H1 (cell line): ENCODE measurements at regions not wholly inside any gene's neighbourhood (a gene's known extent, or its start where the extent isn't known, plus 50 kb on each side); places are given as distances from the start of the nearest gene placed in this dataset.

Experiments used
- CTCF ChIA-PET: fragments of 300-600 bp; sonication (Branson Sonifier 250); formaldehyde crosslinking; loops from one replicate; lab custom pipeline; 2021; ENCODE audit not compliant: partially characterized antibody; lab: Charles Lee
- POLR2A ChIA-PET: fragments of 300-600 bp; sonication (Branson Sonifier 250); formaldehyde crosslinking; loops from one replicate; lab custom pipeline; 2021; ENCODE audit warnings: inconsistent platforms; ENCODE audit not compliant: partially characterized antibody; lab: Charles Lee
- DNase-seq, 2 experiments: peaks; one replicate each; pipeline versions ENCODE4 v3.0.0 to v3.0.0-alpha.2; 2010 to 2022; ENCODE audit warnings: low spot score in 2 of 2, low read depth in 1 of 2, mixed read lengths in 1 of 2
- FAIRE-seq: peaks from 2 replicates; lab custom pipeline; 2011; peaks lifted over from hg19 to GRCh38; lab: Jason Lieb, UNC
- H2AFZ ChIP-seq: 2 replicates; pipeline ENCODE4 v1.8.1; 2012; ENCODE audit warnings: low read length, inconsistent platforms
- H2AK5ac ChIP-seq: 2 replicates; pipeline ENCODE4 v1.6.1; 2013; ENCODE audit warnings: low read depth, low read length
- H2BK120ac ChIP-seq: replicated peaks from 2 replicates; pipeline ENCODE3; 2013; ENCODE audit warnings: low read depth, low read length, inconsistent platforms
- H2BK12ac ChIP-seq: 2 replicates; pipeline ENCODE4 v1.6.1; 2013; ENCODE audit warnings: low read depth, low read length
- H2BK15ac ChIP-seq: 2 replicates; pipeline ENCODE4 v1.6.1; 2013; ENCODE audit warnings: low read length
- H2BK20ac ChIP-seq: 2 replicates; pipeline ENCODE4 v1.6.1; 2013; ENCODE audit warnings: low read length
- H2BK5ac ChIP-seq: 2 replicates; pipeline ENCODE4 v1.6.1; 2013; ENCODE audit warnings: low read depth, low read length
- H3K14ac ChIP-seq: 2 replicates; pipeline ENCODE4 v1.6.1; 2013; ENCODE audit warnings: inconsistent platforms; ENCODE audit not compliant: insufficient read length
- H3K18ac ChIP-seq: 2 replicates; pipeline ENCODE4 v1.6.1; 2013; ENCODE audit warnings: low read length; ENCODE audit errors: extremely low read depth
- H3K23ac ChIP-seq: 2 replicates; pipeline ENCODE4 v1.6.1; 2013; ENCODE audit warnings: inconsistent platforms; ENCODE audit not compliant: insufficient read length
- H3K23me2 ChIP-seq: 2 replicates; pipeline ENCODE4 v1.6.1; 2013; ENCODE audit warnings: low read depth, low read length
- H3K27ac ChIP-seq: 2 replicates; pipeline ENCODE4 v1.6.1; 2011; ENCODE audit warnings: low read depth, low read length, inconsistent platforms
- H3K27me3 ChIP-seq, 4 experiments: replicated peaks in 1 of 4; 1 replicate in 1 of 4; 2 replicates in 3 of 4; pipeline versions ENCODE4 v1.6.1 to v1.8.1; 2011 to 2013; ENCODE audit warnings: low read length in 3 of 4, mild to moderate bottlenecking in 3 of 4, inconsistent platforms in 2 of 4, mixed read lengths in 2 of 4, moderate library complexity in 1 of 4; ENCODE audit not compliant: control insufficient read depth in 3 of 4, insufficient read depth in 3 of 4; ENCODE audit errors: extremely low read depth in 1 of 4
- H3K36me3 ChIP-seq, 4 experiments: 2 replicates each; pipeline versions ENCODE4 v1.6.1 to v1.8.1; 2011 to 2013; ENCODE audit warnings: mild to moderate bottlenecking in 4 of 4, low read length in 3 of 4, moderate library complexity in 2 of 4, control low read depth in 1 of 4, inconsistent platforms in 1 of 4; ENCODE audit not compliant: insufficient read depth in 4 of 4, control insufficient read depth in 2 of 4
- H3K4ac ChIP-seq: replicated peaks from 2 replicates; pipeline ENCODE3; 2013; ENCODE audit warnings: low read length, low read depth, mixed read lengths, inconsistent platforms; ENCODE audit not compliant: insufficient read length
- H3K4me1 ChIP-seq, 4 experiments: replicated peaks in 1 of 4; 1 replicate in 1 of 4; 2 replicates in 3 of 4; pipeline versions ENCODE4 v1.6.1 to v1.8.1; 2011 to 2013; ENCODE audit warnings: low read length in 3 of 4, inconsistent platforms in 2 of 4, mixed read lengths in 1 of 4; ENCODE audit not compliant: insufficient read depth in 4 of 4, control insufficient read depth in 3 of 4
- H3K4me2 ChIP-seq, 2 experiments: 2 replicates each; pipeline versions ENCODE4 v1.6.1 to v1.8.1; 2011 to 2013; ENCODE audit warnings: low read depth in 2 of 2, low read length in 2 of 2, control low read depth in 1 of 2, inconsistent platforms in 1 of 2, mild to moderate bottlenecking in 1 of 2; ENCODE audit not compliant: insufficient read depth in 1 of 2
- H3K4me3 ChIP-seq, 4 experiments: fragments of 200-600, 300-600 bp in 1 of 4; sonication (generic), shearing (Covaris generic), sonication (Bioruptor Twin) in 1 of 4; 2 replicates each; pipeline versions ENCODE4 v1.5.1 to v1.8.1; 2011 to 2016; ENCODE audit warnings: low read length in 4 of 4, low read depth in 3 of 4, control low read depth in 2 of 4, inconsistent platforms in 2 of 4, mild to moderate bottlenecking in 2 of 4, mixed read lengths in 1 of 4, moderate library complexity in 1 of 4; ENCODE audit not compliant: insufficient read depth in 2 of 4; ENCODE audit errors: extremely low read depth in 1 of 4
- H3K56ac ChIP-seq: replicated peaks from 2 replicates; pipeline ENCODE3; 2013; ENCODE audit warnings: low read depth, mild to moderate bottlenecking, mixed read lengths, low read length, inconsistent platforms; ENCODE audit not compliant: insufficient read length
- H3K79me1 ChIP-seq: 2 replicates; pipeline ENCODE4 v1.6.1; 2013; ENCODE audit warnings: low read depth, low read length, control low read depth
- H3K79me2 ChIP-seq, 2 experiments: 2 replicates each; pipeline versions ENCODE4 v1.6.1 to v1.8.1; 2012 to 2013; ENCODE audit warnings: low read length in 2 of 2, mild to moderate bottlenecking in 2 of 2, inconsistent platforms in 1 of 2; ENCODE audit not compliant: insufficient read depth in 2 of 2, control insufficient read depth in 1 of 2
- H3K9ac ChIP-seq, 4 experiments: replicated peaks in 1 of 4; 1 replicate in 1 of 4; 2 replicates in 3 of 4; pipeline versions ENCODE4 v1.6.1 to v1.8.1; 2011 to 2013; ENCODE audit warnings: low read depth in 3 of 4, low read length in 3 of 4, control low read depth in 2 of 4, mild to moderate bottlenecking in 2 of 4, moderate library complexity in 2 of 4, inconsistent platforms in 1 of 4; ENCODE audit errors: extremely low read depth in 1 of 4
- H3K9me3 ChIP-seq, 2 experiments: 2 replicates each; pipeline versions ENCODE4 v1.6.1 to v1.8.1; 2012 to 2013; ENCODE audit warnings: mild to moderate bottlenecking in 2 of 2, moderate library complexity in 2 of 2, control low read depth in 1 of 2, inconsistent platforms in 1 of 2, low read depth in 1 of 2, low read length in 1 of 2, mixed read lengths in 1 of 2; ENCODE audit not compliant: insufficient read depth in 2 of 2
- H4K20me1 ChIP-seq, 2 experiments: replicated peaks in 1 of 2; 2 replicates each; pipeline versions ENCODE3 to v1.8.1; 2011 to 2013; ENCODE audit warnings: inconsistent platforms in 2 of 2, low read length in 2 of 2, mild to moderate bottlenecking in 1 of 2; ENCODE audit not compliant: insufficient read depth in 2 of 2, control insufficient read depth in 1 of 2
- H4K5ac ChIP-seq: 2 replicates; pipeline ENCODE4 v1.6.1; 2013; ENCODE audit warnings: low read length, low read depth, mixed read lengths, inconsistent platforms; ENCODE audit not compliant: insufficient read length
- H4K8ac ChIP-seq: 2 replicates; pipeline ENCODE4 v1.8.0; 2013; ENCODE audit warnings: mild to moderate bottlenecking, moderate library complexity, low read length, inconsistent platforms; ENCODE audit not compliant: insufficient read depth; ENCODE audit errors: extremely low read depth
- H4K91ac ChIP-seq: replicated peaks from 2 replicates; pipeline ENCODE3; 2013; ENCODE audit warnings: low read length, mixed read lengths, inconsistent platforms; ENCODE audit not compliant: insufficient read length
- GABPA ChIP-seq: IDR thresholded peaks from 2 replicates; pipeline ENCODE4 v1.6.1; 2011; ENCODE audit warnings: mild to moderate bottlenecking, low read length, moderate library complexity, borderline replicate concordance; ENCODE audit not compliant: insufficient read depth
- NRF1 ChIP-seq: IDR thresholded peaks from 2 replicates; pipeline ENCODE4 v1.6.1; 2011; ENCODE audit warnings: mild to moderate bottlenecking, low read depth, low read length, improper control_type of control experiment
- SIN3A ChIP-seq, 2 experiments: IDR thresholded peaks in 1 of 2; conservative IDR thresholded peaks in 1 of 2; 2 replicates each; pipeline ENCODE4 v1.6.1; 2011 to 2012; ENCODE audit warnings: low read length in 2 of 2, improper control_type of control experiment in 1 of 2, low read depth in 1 of 2, mild to moderate bottlenecking in 1 of 2
- ZNF274 ChIP-seq: IDR thresholded peaks from 2 replicates; pipeline ENCODE4 v1.7.0; 2012; ENCODE audit warnings: low read length, borderline replicate concordance; ENCODE audit errors: extremely low read depth
- WGBS, 2 experiments: shearing (Covaris generic) in 1 of 2; methylation state at CpG; one replicate each; pipeline versions ENCODE4 v1.1.6 to v1.1.7; 2013 to 2015; ENCODE audit warnings: low lambda C conversion rate in 2 of 2, mixed read lengths in 2 of 2, inconsistent platforms in 1 of 2, low coverage in 1 of 2, missing lambda C conversion rate in 1 of 2; ENCODE audit not compliant: insufficient replicate concordance in 2 of 2, insufficient coverage in 1 of 2, insufficient read length in 1 of 2; ENCODE audit errors: extremely low coverage in 1 of 2, missing lambda C conversion rate in 1 of 2; 5-methylcytosine and 5-hydroxymethylcytosine counted together
- TF ChIP-seq, protein P1 (sequence below), 3 experiments: IDR thresholded peaks; 1 replicate in 2 of 3; 2 replicates in 1 of 3; pipeline versions ENCODE4 v1.5.1 to v1.6.1; 2011; ENCODE audit warnings: low read length in 3 of 3, mild to moderate bottlenecking in 3 of 3, inconsistent platforms in 2 of 3, low read depth in 1 of 3, moderate library complexity in 1 of 3; ENCODE audit not compliant: insufficient read depth in 1 of 3; ENCODE audit errors: control extremely low read depth in 1 of 3

DNA sequence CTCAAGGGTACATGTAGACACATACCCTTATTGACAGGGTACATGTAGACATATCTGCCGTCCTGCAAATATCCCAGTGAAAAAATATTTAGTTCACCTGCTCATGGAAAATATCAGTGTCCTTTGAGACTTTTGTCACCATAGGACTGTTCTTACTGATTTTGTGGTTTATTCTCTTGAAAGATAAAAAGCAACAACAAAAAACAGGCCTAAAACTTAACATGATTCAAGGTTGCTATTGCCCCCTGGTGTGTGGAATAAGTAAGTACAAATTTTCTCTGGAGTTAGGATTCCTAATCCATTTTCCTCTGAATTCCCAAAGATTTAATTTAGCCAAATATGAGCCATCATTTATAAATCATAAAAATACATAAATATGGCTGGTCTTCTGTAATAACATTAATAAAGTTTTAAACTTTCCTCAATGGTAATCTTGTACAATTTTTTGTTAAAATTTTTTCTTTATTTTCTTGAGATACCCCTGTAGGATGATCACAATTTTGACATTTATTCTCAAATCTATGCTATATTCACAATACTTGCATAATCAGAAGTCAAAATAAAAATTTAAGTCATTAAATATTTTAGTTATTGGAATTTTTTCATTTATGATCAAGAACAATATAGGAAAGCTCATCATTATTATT lies 741.4 kb upstream of the POT1 start:
- Histone ChIP-seq H3K27ac (no peak overlapping the region), H3K56ac (no peak overlapping the region), H3K36me3 (no peaks in the 10 kb centered on the region), H3K18ac (no peak overlapping the region), H2BK12ac (no peak overlapping the region), H2BK5ac (no peak overlapping the region), H3K23me2 (no peaks in the 10 kb centered on the region), H2AFZ (no peak overlapping the region), H4K5ac (no peak overlapping the region), H3K4me2 (no peak overlapping the region), H4K20me1 (no peaks in the 10 kb centered on the region), H2BK15ac (no peak overlapping the region), H3K4ac (no peak overlapping the region), H3K9me3 (no peaks in the 10 kb centered on the region), H3K4me1 (no peaks in the 10 kb centered on the region), H3K79me1 (no peaks in the 10 kb centered on the region), H3K27me3 (no peaks in the 10 kb centered on the region), H3K23ac (no peak overlapping the region), H3K79me2 (no peaks in the 10 kb centered on the region), H3K14ac (no peak overlapping the region), H2BK20ac (no peak overlapping the region), H3K9ac (no peak overlapping the region), H2AK5ac (no peak overlapping the region), H4K91ac (no peak overlapping the region), H2BK120ac (no peak overlapping the region), H3K4me3 (no peak overlapping the region), H4K8ac (no peak overlapping the region)
- WGBS, 2 experiments = 85% methylated on average over 1 of the region's 1 CpG; no CpG with 5 or more reads in 1 of the 2 experiments
- ChIA-PET POLR2A (no interaction called here), CTCF (interaction anchor here (0.8 to 1.0 kb wide), 2 partner anchors 23 to 99 kb away, joined by 4 to 5 read pairs; no protein-coding TSS in a partner anchor)
- FAIRE-seq = peak; percentile 79
- DNase-seq = no peak
- TF ChIP-seq SIN3A (conservative IDR thresholded peaks at IDR 0.05 in 1 of 2, IDR thresholded peaks at IDR 0.05 in 1 of 2; ENCODE audit: low read depth in 1 of 2, low read length in 2 of 2) = no peak
- no peak for TF ChIP-seq GABPA
- TF ChIP-seq, protein P1, sequence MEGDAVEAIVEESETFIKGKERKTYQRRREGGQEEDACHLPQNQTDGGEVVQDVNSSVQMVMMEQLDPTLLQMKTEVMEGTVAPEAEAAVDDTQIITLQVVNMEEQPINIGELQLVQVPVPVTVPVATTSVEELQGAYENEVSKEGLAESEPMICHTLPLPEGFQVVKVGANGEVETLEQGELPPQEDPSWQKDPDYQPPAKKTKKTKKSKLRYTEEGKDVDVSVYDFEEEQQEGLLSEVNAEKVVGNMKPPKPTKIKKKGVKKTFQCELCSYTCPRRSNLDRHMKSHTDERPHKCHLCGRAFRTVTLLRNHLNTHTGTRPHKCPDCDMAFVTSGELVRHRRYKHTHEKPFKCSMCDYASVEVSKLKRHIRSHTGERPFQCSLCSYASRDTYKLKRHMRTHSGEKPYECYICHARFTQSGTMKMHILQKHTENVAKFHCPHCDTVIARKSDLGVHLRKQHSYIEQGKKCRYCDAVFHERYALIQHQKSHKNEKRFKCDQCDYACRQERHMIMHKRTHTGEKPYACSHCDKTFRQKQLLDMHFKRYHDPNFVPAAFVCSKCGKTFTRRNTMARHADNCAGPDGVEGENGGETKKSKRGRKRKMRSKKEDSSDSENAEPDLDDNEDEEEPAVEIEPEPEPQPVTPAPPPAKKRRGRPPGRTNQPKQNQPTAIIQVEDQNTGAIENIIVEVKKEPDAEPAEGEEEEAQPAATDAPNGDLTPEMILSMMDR (IDR thresholded peaks at IDR 0.05; ENCODE audit: control extremely low read depth in 1 of 3, insufficient read depth in 1 of 3, low read depth in 1 of 3, low read length in 3 of 3) = peak in 2 of 3 experiments; percentile 16 to 47; a peak in 2 of 4 replicates
- TF ChIP-seq ZNF274 = no peak
- TF ChIP-seq NRF1 = no peak
